ENCODE measurements at regions not wholly inside any gene's neighbourhood (a gene's known extent, or its start where the extent isn't known, plus 50 kb on each side); places are given as distances from the start of the nearest gene placed in this dataset.

GRCh38 chr1:178621822-178622221 lies 103.2 kb upstream of the RALGPS2 start:
- no peaks in the 10 kb centered on the region for H3K9me3 Mint-ChIP-seq
- H3K36me3 Mint-ChIP-seq, result no peaks in the 10 kb centered on the region
- Histone ChIP-seq H3K4me1 (ENCODE audit: control insufficient read depth, insufficient read depth, low read length) (no peaks in the 10 kb centered on the region), H3K4me3 (ENCODE audit: low read length) (no peak overlapping the region), H3K36me3 (ENCODE audit: control insufficient read depth, insufficient read depth, low read length) (no peaks in the 10 kb centered on the region), H3K9me3 (ENCODE audit: control insufficient read depth, insufficient read depth, low read length) (no peaks in the 10 kb centered on the region), H3K27ac (ENCODE audit: low read length) (no peak overlapping the region), H3K27me3 (ENCODE audit: control insufficient read depth, insufficient read depth, low read length) (no peaks in the 10 kb centered on the region)
- no peak overlapping the region for H3K4me3 Mint-ChIP-seq
- no peaks in the 10 kb centered on the region for H3K4me1 Mint-ChIP-seq
- ATAC-seq (no peak), DNase-seq (no peak)
- H3K27me3 Mint-ChIP-seq (ENCODE audit: low read depth in 2 of 2), result no peaks in the 10 kb centered on the region
- 95% methylated on average over 10 of the region's 10 CpGs for WGBS (ENCODE audit: insufficient coverage)
- TF ChIP-seq CTCF (IDR thresholded peaks at IDR 0.05), result no peak
- H3K27ac Mint-ChIP-seq, result no peak overlapping the region
- intact Hi-C loops (cut with micrococcal nuclease), result no loop called here

- Histone ChIP-seq H3K36me3 (ENCODE audit: control insufficient read depth, insufficient read depth, low read length) (no peaks in the 10 kb centered on the region), H3K27me3 (ENCODE audit: control insufficient read depth, insufficient read depth, low read length) (no peaks in the 10 kb centered on the region), H3K4me3 (ENCODE audit: low read length) (no peak overlapping the region), H3K4me1 (ENCODE audit: control insufficient read depth, insufficient read depth, low read length) (no peaks in the 10 kb centered on the region), H3K27ac (ENCODE audit: low read length) (no peak overlapping the region), H3K9me3 (ENCODE audit: control insufficient read depth, insufficient read depth, low read length) (no peaks in the 10 kb centered on the region)
- TF ChIP-seq CTCF (IDR thresholded peaks at IDR 0.05), result no peak
- no peaks in the 10 kb centered on the region for H3K36me3 Mint-ChIP-seq
- H3K9me3 Mint-ChIP-seq, result no peaks in the 10 kb centered on the region
- intact Hi-C loops (cut with micrococcal nuclease), result no loop called here
- no peaks in the 10 kb centered on the region for H3K27me3 Mint-ChIP-seq (ENCODE audit: low read depth in 2 of 2)
- no peaks in the 10 kb centered on the region for H3K4me1 Mint-ChIP-seq
- ATAC-seq (no peak), DNase-seq (no peak)
- no peak overlapping the region for H3K27ac Mint-ChIP-seq
- 73% methylated on average over 1 of the region's 1 CpG for WGBS (ENCODE audit: insufficient coverage)
- no peak overlapping the region for H3K4me3 Mint-ChIP-seq
Observed at GRCh38 chr1:178625695-178626094, 99.3 kb upstream of the RALGPS2 start.

- no peak overlapping the region for H3K4me3 Mint-ChIP-seq
- H3K27ac Mint-ChIP-seq, result no peak overlapping the region
- H3K4me1 Mint-ChIP-seq, result no peaks in the 10 kb centered on the region
- no peak for TF ChIP-seq CTCF (IDR thresholded peaks at IDR 0.05)
- no peaks in the 10 kb centered on the region for H3K9me3 Mint-ChIP-seq
- Histone ChIP-seq H3K27me3 (ENCODE audit: control insufficient read depth, insufficient read depth, low read length) (no peaks in the 10 kb centered on the region), H3K9me3 (ENCODE audit: control insufficient read depth, insufficient read depth, low read length) (no peaks in the 10 kb centered on the region), H3K4me3 (ENCODE audit: low read length) (no peak overlapping the region), H3K36me3 (ENCODE audit: control insufficient read depth, insufficient read depth, low read length) (no peaks in the 10 kb centered on the region), H3K4me1 (ENCODE audit: control insufficient read depth, insufficient read depth, low read length) (no peaks in the 10 kb centered on the region), H3K27ac (ENCODE audit: low read length) (no peak overlapping the region)
- ATAC-seq, result no peak
- 80% methylated on average over 2 of the region's 2 CpGs for WGBS (ENCODE audit: insufficient coverage)
- no peak for DNase-seq
- intact Hi-C loops (cut with micrococcal nuclease), result no loop called here
- no peaks in the 10 kb centered on the region for H3K27me3 Mint-ChIP-seq (ENCODE audit: low read depth in 2 of 2)
- no peaks in the 10 kb centered on the region for H3K36me3 Mint-ChIP-seq
Observed at GRCh38 chr1:178627037-178627436, 98.0 kb upstream of the RALGPS2 start.

- no peaks in the 10 kb centered on the region for H3K36me3 Mint-ChIP-seq
- DNase-seq (no peak), ATAC-seq (no peak)
- Histone ChIP-seq H3K27me3 (ENCODE audit: control insufficient read depth, insufficient read depth, low read length) (no peaks in the 10 kb centered on the region), H3K36me3 (ENCODE audit: control insufficient read depth, insufficient read depth, low read length) (no peaks in the 10 kb centered on the region), H3K27ac (ENCODE audit: low read length) (no peak overlapping the region), H3K4me3 (ENCODE audit: low read length) (no peak overlapping the region), H3K4me1 (ENCODE audit: control insufficient read depth, insufficient read depth, low read length) (no peaks in the 10 kb centered on the region), H3K9me3 (ENCODE audit: control insufficient read depth, insufficient read depth, low read length) (no peaks in the 10 kb centered on the region)
- WGBS (ENCODE audit: insufficient coverage), result 90% methylated on average over 1 of the region's 2 CpGs
- no peak overlapping the region for H3K4me3 Mint-ChIP-seq
- no peaks in the 10 kb centered on the region for H3K4me1 Mint-ChIP-seq
- TF ChIP-seq CTCF (IDR thresholded peaks at IDR 0.05), result no peak
- intact Hi-C loops (cut with micrococcal nuclease), result no loop called here
- no peak overlapping the region for H3K27ac Mint-ChIP-seq
- H3K27me3 Mint-ChIP-seq (ENCODE audit: low read depth in 2 of 2), result no peaks in the 10 kb centered on the region
- no peaks in the 10 kb centered on the region for H3K9me3 Mint-ChIP-seq
Observed at GRCh38 chr1:178628637-178629251, 96.3 kb upstream of the RALGPS2 start.
